Muscle of back (tissue), 3 donors: ENCODE measurements at regions not wholly inside any gene's neighbourhood (a gene's known extent, or its start where the extent isn't known, plus 50 kb on each side); places are given as distances from the start of the nearest gene placed in this dataset.
"Not testable (repeated sequence)": the region's sequence is repeated elsewhere in the genome, so short reads cannot be mapped to it uniquely, and the experiment has no call there.

Source experiments
- DNase-seq, 3 donors: peaks; one replicate each; pipeline versions ENCODE4 v3.0.0 to v3.0.0-alpha.2; 2013

DNA sequence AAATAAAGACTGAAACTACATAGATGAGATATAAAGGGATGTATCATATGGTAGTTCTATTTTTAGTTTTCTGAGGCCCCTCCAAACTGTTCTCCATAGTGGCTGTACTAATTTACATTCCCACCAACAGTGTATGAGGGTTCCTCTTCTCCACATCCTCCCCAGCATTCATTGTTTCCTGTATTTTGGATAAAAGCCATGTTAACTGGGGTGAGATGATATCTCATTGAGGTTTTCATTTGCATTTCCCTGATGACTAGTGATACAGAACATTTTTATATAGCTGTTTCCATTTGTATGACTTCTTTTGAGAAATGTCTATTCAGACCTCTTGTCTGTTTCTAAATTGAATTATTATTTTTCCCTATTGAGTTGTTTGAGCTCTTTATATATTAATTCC lies 229.3 kb downstream of the RFPL4B start:
- no peak for DNase-seq

- DNase-seq: peak in 1 of 3 donors; percentile 51
Measured at GRCh38 chr6:112579601-112580000, 232.5 kb downstream of the RFPL4B start.

DNA sequence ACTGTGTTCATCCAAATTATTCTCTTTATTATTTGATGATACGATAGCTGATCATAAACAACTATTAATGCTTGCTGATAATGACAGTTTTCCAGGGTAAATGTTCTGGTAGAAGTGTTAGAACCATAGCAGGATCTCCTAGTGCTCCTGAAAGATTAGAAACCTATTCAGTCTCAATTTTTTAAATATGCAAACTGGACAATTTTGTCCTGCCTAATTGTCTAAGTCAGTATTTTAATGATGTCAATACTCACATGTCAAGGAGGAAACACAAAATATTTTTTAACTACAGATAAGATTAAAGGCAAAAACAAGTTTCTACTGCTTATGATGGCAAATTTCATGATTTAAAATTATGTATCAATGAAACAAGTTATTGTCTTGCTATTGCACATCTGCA lies 233.9 kb downstream of the RFPL4B start:
- DNase-seq: no peak

DNA sequence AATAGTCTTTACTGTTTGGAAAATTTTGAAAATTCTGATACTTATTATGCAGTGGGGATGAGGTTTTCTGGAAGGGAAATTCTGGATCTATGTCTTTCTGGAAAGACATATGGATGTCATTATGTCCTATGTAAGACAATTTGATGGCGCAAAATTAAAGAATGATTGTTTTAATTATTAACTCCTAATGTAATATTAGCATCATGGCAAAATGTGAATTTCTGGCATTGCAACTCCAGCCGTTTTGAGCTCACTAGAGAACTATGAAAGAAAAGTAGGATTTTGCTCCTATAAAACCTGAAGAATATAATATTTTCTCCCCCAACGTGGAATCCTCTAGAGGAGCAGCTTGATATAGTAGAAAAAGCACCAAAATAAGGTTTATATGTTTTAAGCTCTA lies 243.2 kb downstream of the RFPL4B start:
- peak in 2 of 3 donors; percentile 16 to 65 for DNase-seq

DNA sequence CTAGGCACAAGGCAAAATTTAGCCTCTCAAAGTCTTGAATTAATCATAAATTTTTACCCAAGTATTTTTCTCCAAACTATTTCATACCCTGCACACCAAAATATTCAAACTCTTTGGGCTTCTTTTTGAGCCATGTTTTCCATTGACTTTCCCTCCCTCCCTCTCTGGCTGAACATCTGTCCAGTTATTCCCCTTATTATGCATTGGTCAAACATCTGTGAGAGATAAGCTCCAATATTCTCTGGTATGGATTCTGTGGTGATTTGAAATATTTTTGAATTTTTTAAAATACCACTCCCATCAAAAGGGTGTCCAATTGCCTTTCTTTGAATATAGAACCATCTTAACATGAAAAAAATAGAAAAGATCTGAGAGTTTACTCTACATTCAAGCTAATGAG lies 244.2 kb downstream of the RFPL4B start:
- peak in 2 of 3 donors; percentile 17 to 55 for DNase-seq

- DNase-seq: no peak
Measured at GRCh38 chr6:112592159-112592558, 245.0 kb downstream of the RFPL4B start.

GRCh38 chr6:112594886-112595594 lies 247.9 kb downstream of the RFPL4B start:
- DNase-seq: peak in 2 of 3 donors; percentile 44 to 81

GRCh38 chr6:112595841-112596240 lies 248.7 kb downstream of the RFPL4B start:
- peak in 1 of 3 donors; percentile 14 for DNase-seq

DNA sequence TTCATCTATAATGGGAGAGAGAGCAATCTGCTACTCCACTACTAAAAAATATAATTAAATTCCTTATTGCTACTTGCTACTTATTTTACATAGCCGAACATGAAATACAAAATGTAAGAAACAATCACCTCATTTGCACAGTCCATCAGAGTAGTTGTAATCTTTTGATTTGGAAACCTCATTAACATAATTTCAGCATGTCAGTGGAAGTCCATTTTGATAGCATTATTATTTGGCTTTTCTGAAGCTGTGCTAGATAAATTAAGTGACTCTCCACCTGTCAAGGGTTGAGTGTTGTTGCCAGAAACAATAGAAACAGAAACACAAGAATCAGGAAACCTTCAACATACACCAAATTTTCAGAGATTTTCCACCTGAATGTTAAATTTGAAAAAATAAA lies 250.0 kb downstream of the RFPL4B start:
- DNase-seq: no peak

- DNase-seq: no peak
Measured at GRCh38 chr6:112600168-112600567, 253.0 kb downstream of the RFPL4B start.

- DNase-seq: no peak
Measured at GRCh38 chr6:112603726-112604125, 256.6 kb downstream of the RFPL4B start.

GRCh38 chr6:112606656-112607435 lies 259.7 kb downstream of the RFPL4B start:
- DNase-seq: peak in 1 of 3 donors; percentile 73

DNA sequence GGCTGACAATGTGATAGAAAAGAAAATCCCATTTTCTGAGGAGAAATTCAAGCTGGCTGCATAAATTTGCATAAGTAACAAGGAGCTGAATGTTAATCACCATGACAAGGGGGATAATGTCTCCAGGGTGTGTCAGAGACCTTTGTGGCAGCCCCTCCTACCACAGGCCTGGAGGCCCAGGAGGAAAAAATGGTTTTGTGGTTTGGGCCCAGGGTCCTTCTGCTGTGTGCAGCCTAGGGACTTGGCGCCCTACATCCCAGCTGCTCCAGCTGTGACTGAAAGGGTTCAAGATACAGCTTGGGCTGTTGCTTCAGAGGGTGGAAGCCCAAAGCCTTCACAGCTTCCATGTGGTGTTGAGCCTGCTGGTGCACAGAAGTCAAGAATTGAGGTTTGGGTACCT lies 261.8 kb downstream of the RFPL4B start:
- not testable (repeated sequence) for DNase-seq

DNA sequence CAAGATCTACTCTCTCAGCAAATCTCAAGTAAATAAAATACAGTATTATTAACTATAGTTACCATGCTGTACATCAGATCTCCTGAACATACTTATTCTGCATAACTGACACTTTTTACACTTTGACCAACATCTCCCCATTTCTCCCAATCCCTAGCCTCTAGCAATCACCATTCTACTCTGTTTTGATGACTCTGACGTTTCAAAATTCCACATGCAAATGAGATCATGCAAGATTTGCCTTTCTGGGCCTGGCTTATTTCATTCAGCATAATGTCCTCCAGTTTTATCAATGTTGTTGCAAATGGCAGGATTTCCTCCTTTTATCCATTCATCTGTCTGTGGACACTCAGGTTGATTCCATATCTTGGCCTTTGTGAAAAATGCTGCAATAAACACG lies 266.3 kb downstream of the RFPL4B start:
- no peak for DNase-seq

GRCh38 chr6:112618849-112619248 lies 271.7 kb downstream of the RFPL4B start:
- no peak for DNase-seq

- DNase-seq: peak; percentile 31 to 72 (median 36)
Measured at GRCh38 chr6:112620812-112621569, 273.9 kb downstream of the RFPL4B start.

GRCh38 chr6:112622036-112622435 lies 274.9 kb downstream of the RFPL4B start:
- DNase-seq: no peak

DNA sequence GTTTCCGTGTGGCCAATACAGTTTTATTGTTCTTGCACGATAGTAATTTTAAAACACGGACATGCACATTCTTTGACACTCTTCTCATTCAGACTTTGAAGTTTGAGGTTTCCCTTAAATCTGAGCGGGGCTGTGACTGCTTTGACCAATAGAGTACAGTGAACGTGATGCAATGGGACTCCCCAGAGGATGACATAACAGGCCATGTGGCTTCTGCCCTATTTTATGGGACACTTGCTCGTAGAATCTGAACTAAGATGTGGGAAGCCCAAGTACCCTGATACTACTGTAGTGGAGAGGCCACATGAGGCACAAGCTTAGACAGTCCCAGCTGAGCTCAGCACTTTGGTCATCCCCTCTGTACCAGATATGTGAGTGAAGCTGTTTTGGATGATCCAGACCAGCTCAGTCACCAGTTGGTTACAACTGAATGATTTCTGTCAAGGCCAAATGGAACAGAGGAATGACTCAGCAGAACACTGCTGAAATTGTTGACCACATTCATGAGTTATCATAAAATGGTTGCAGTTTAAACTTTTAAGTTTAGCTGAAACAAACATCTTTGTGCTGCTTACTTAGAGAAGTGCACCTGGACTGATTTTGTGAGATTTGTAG lies 279.4 kb downstream of the RFPL4B start:
- DNase-seq: peak in 1 of 3 donors; percentile 31

DNA sequence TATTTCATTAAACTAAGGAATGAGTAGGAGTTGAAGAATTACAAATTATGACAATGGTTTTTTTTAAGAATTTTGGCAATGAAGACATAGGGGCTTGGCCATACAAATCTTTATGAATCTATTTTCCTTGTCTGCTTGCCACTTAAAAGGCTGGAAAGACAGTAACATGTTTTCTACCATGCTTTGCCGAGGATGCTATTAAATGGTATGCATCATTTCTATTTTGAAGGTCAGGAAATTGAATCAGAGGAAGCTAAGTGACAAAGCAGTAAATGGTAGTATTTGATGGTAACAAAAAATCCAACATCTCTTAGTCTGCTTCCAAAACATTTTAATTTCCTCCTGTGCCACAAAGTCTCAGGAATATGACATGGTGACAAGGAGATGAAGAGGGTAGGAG lies 287.2 kb downstream of the RFPL4B start:
- DNase-seq: no peak

GRCh38 chr6:112636650-112637262 lies 289.6 kb downstream of the RFPL4B start:
- DNase-seq: peak in 1 of 3 donors; percentile 69

- DNase-seq: peak; percentile 46 to 80 (median 54)
Measured at GRCh38 chr6:112639391-112639831, 292.3 kb downstream of the RFPL4B start.
